OCI-LY7 (cell line): ENCODE measurements at regions not wholly inside any gene's neighbourhood (a gene's known extent, or its start where the extent isn't known, plus 50 kb on each side); places are given as distances from the start of the nearest gene placed in this dataset.

Experiments
- CTCF ChIP-seq: fragments of 200-600 bp; sonication (generic); conservative IDR thresholded peaks from 2 replicates; pipeline ENCODE4 v1.5.1; 2014; ENCODE audit warnings: mild to moderate bottlenecking, antibody characterized with exemption, low read length, moderate library complexity, mixed read lengths
- EZH2phosphoT487 ChIP-seq: fragments of 200-600 bp; sonication (generic); IDR thresholded peaks from 2 replicates; pipeline ENCODE4 v1.6.1; 2018; ENCODE audit warnings: low read depth, borderline replicate concordance, mild to moderate bottlenecking, mixed run types, antibody characterized with exemption, low read length, moderate library complexity, mixed read lengths

GRCh38 chr16:80433623-80434022, 107.2 kb upstream of the DYNLRB2 start:
- TF ChIP-seq CTCF (no peak), EZH2phosphoT487 (no peak)
